Renal cortex interstitium (tissue), 11 donors: ENCODE measurements at regions not wholly inside any gene's neighbourhood (a gene's known extent, or its start where the extent isn't known, plus 50 kb on each side); places are given as distances from the start of the nearest gene placed in this dataset.
"Not testable (repeated sequence)": the region's sequence is repeated elsewhere in the genome, so short reads cannot be mapped to it uniquely, and the experiment has no call there.

Source experiments
- DNase-seq, 11 donors: peaks; one replicate each; pipeline ENCODE4 v3.0.0-alpha.2; 2013; ENCODE audit warnings: low read depth in 9 of 11, low spot score in 4 of 11; ENCODE audit errors: extremely low read depth in 1 of 11

GRCh38 chr13:101003566-101003965 lies 329.0 kb upstream of the TMTC4 start:
- DNase-seq = no peak

GRCh38 chr13:100989392-100989791 lies 314.8 kb upstream of the TMTC4 start:
- DNase-seq = no peak

- DNase-seq = no peak
Observed at GRCh38 chr13:100988921-100989320, 314.3 kb upstream of the TMTC4 start.

- no peak for DNase-seq
Observed at GRCh38 chr13:100987948-100988347, 313.4 kb upstream of the TMTC4 start.

- no peak for DNase-seq
Observed at GRCh38 chr13:100986571-100986970, 312.0 kb upstream of the TMTC4 start.

GRCh38 chr13:100984085-100984705 lies 309.6 kb upstream of the TMTC4 start:
- no peak for DNase-seq

- DNase-seq = no peak
Observed at GRCh38 chr13:100983111-100983510, 308.5 kb upstream of the TMTC4 start.

- DNase-seq = no peak
Observed at GRCh38 chr13:100980171-100980570, 305.6 kb upstream of the TMTC4 start.

GRCh38 chr13:100977841-100978240 lies 303.2 kb upstream of the TMTC4 start:
- DNase-seq = no peak

- no peak for DNase-seq
Observed at GRCh38 chr13:100976993-100977392, 302.4 kb upstream of the TMTC4 start.

- not testable (repeated sequence) for DNase-seq
Observed at GRCh38 chr13:100975666-100976065, 301.1 kb upstream of the TMTC4 start.

- no peak for DNase-seq
Observed at GRCh38 chr13:100962585-100962984, 288.0 kb upstream of the TMTC4 start.

GRCh38 chr13:100961186-100961585 lies 286.6 kb upstream of the TMTC4 start:
- no peak for DNase-seq

GRCh38 chr13:100958831-100959230 lies 284.2 kb upstream of the TMTC4 start:
- DNase-seq = no peak

GRCh38 chr13:100957741-100958140 lies 283.1 kb upstream of the TMTC4 start:
- no peak for DNase-seq

GRCh38 chr13:100954430-100955305 lies 280.1 kb upstream of the TMTC4 start:
- no peak for DNase-seq

GRCh38 chr13:100951016-100951415 lies 276.4 kb upstream of the TMTC4 start:
- DNase-seq = no peak

- DNase-seq = not testable (repeated sequence)
Observed at GRCh38 chr13:100948937-100949336, 274.3 kb upstream of the TMTC4 start.

- no peak for DNase-seq
Observed at GRCh38 chr13:100946588-100946987, 272.0 kb upstream of the TMTC4 start.

GRCh38 chr13:100944791-100945345 lies 270.3 kb upstream of the TMTC4 start:
- DNase-seq = no peak
